GM18861 (cell line): ENCODE measurements at regions not wholly inside any gene's neighbourhood (a gene's known extent, or its start where the extent isn't known, plus 50 kb on each side); places are given as distances from the start of the nearest gene placed in this dataset.

ENCODE experiments used
- ATAC-seq: cut with Tn5 transposase; IDR thresholded peaks from one replicate; pipeline ENCODE4 v1.9.1; 2021; ENCODE audit not compliant: unreplicated experiment

GRCh38 chr3:146679995-146680394 is 74.8 kb upstream of the PLSCR5 start:
- ATAC-seq, result no peak

- no peak for ATAC-seq
Measured at GRCh38 chr3:146679191-146679590, 74.0 kb upstream of the PLSCR5 start.

GRCh38 chr3:146672941-146673340 is 67.8 kb upstream of the PLSCR5 start:
- ATAC-seq, result no peak

- no peak for ATAC-seq
Measured at GRCh38 chr3:146664403-146664802, 59.3 kb upstream of the PLSCR5 start.

GRCh38 chr3:146658841-146659240 is 53.7 kb upstream of the PLSCR5 start:
- no peak for ATAC-seq

GRCh38 chr3:146655333-146655996 is 50.3 kb upstream of the PLSCR5 start:
- ATAC-seq, result no peak
